GM19452 (cell line): ENCODE measurements at regions not wholly inside any gene's neighbourhood (a gene's known extent, or its start where the extent isn't known, plus 50 kb on each side); places are given as distances from the start of the nearest gene placed in this dataset.
"Not testable (repeated sequence)": the region's sequence is repeated elsewhere in the genome, so short reads cannot be mapped to it uniquely, and the experiment has no call there.

Experiments used
- ATAC-seq: cut with Tn5 transposase; IDR thresholded peaks from one replicate; pipeline ENCODE4 v1.9.1; 2021; ENCODE audit not compliant: unreplicated experiment

- no peak for ATAC-seq
These were observed 795.0 kb downstream of the CENPC start for GRCh38 chr4:66750273-66750672.

- ATAC-seq, result not testable (repeated sequence)
These were observed 798.4 kb downstream of the CENPC start for GRCh38 chr4:66746918-66747317.

GRCh38 chr4:66741081-66741480 lies 804.2 kb downstream of the CENPC start:
- ATAC-seq, result no peak

GRCh38 chr4:66736606-66737005 lies 808.7 kb downstream of the CENPC start:
- no peak for ATAC-seq

DNA sequence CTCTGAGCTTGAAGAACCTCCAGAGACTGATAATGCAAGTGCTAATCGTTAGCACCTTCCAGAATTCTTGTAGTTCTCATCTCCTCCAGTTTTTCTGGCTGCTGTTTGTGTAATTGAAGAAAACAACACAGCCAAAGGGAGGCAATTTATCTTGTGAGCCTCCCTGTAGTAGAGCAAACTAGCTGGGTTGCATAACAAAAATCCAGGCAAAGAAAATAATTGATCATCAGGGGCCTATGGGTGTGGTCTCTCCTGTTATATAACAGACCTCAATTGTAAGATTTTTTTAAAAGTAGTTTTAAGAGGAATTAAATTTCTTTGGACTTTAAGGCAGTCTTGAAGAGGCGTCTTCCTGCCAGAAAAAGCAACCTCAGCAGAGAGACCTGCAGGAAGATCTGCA lies 817.0 kb downstream of the CENPC start:
- no peak for ATAC-seq

DNA sequence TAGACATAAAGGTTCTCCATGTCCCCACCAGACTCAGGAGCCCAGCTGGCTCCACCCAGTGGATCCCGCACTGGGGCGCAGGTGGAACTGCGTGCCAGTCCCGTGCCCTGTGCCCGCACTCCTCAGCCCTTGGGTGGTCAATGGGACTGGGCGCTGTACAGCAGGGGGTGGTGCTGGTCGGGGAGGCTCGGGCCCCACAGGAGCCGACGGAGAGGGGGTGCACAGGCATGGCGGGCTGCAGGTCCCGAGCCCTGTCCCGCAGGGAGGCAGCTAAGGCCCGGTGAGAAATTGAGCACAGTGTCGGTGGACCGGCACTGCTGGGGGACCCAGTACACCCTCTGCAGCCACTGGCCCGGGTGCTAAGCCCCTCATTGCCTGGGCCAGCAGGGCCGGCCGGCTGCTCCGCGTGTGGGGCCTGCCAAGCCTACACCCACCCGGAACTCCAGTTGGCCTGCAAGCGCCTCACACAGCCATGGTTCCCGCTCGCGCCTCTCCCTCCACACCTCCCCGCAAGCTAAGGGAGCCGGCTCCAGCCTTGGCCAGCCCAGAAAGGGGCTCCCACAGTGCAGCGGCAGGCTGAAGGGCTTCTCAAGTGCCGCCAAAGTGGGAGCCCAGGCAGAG lies 832.9 kb downstream of the CENPC start:
- ATAC-seq, result not testable (repeated sequence)

DNA sequence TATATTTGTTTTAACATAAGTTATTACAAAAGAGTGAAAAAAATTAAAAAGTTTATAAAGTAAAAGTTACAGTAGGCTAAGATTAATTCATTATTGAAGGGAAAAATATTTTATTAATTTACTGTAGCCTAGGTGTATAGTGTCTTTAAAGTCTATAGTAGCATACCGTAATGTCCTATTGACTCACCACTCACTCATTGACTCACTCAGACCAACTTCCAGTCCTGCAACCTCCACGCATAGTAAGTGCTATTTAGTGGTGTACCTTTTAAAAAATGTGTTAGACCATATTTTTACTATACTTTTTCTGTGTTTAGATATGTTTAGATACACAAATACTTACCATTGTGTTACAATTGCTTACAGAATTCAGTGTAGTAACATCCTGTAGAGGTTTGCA lies 841.1 kb downstream of the CENPC start:
- no peak for ATAC-seq

DNA sequence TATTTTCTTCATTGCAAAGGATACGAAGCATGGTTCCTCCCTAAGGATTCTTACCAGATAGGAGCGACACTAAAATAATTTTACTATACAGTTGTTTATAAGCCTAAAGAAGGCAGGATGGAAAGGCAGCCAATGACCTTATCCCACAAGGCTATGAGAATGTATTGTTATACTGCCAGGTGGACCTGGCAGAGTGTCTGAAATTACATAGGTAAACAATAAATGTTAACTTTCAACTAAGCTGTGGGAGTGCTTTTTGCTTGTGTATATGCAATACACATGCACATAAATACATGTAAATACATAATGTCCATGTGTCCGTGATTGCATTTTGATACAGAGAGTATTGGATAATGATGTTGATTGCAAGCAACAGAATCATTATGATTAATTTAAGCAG lies 850.6 kb downstream of the CENPC start:
- no peak for ATAC-seq

- ATAC-seq, result no peak
These were observed 851.6 kb downstream of the CENPC start for GRCh38 chr4:66693694-66694093.

- no peak for ATAC-seq
These were observed 854.2 kb downstream of the CENPC start for GRCh38 chr4:66691101-66691500.

- ATAC-seq, result no peak
These were observed 856.6 kb downstream of the CENPC start for GRCh38 chr4:66688674-66689073.

DNA sequence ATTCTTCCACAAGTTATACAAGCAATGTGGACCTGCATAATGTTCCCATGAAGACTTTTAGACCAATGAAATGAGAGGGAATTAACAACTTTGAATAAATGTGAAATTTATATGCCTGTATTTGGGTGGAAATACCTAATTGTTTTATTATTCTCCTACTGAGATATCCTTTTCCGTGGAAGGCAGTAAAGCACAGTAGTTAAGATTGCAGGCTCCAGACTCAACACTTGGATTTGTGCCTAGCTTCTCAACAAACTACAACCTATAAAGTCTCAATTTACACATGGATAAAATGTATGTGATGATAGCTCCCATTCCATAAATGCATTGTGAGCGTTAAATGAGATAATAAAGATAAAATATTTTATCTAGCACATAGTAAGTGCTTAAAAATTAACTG lies 857.8 kb downstream of the CENPC start:
- no peak for ATAC-seq

DNA sequence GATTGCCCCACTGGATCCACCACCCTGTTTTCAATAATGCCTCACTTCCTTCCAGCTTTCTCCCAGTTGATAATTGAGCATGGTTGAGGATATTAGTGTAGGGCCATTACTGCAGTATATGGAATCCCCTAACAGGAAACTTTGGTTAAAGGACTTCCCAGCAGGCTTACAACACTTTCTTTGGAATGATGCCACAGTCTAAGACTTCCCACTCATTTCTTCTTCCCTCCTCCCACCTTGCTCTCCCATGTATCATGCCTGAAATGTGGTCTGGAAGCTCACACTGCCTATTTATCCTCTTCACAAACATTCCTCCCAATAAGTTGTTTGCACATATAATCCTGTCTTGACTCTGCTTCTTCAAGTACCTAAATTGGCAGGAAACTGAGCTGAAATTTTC lies 863.3 kb downstream of the CENPC start:
- no peak for ATAC-seq

- ATAC-seq, result no peak
These were observed 878.1 kb downstream of the CENPC start for GRCh38 chr4:66667249-66667648.

DNA sequence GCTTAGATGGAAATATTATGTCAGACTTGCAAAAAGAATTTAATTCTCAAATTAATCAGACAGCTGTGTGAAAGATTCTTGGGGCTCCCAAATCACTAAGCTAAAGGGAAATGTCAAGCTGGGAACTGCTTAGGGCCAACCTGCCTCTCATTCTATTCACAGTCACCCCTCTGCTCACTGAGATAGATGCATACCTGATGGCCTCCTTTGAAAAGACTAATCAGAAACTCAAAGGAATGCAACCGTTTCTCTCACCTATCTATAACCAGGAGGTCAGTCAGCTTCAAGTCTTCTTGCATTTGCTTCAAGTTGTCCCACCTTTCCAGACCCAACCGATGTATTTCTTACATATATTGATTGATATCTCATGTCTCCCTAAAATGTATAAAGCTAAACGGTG lies 882.7 kb downstream of the CENPC start:
- ATAC-seq, result no peak

DNA sequence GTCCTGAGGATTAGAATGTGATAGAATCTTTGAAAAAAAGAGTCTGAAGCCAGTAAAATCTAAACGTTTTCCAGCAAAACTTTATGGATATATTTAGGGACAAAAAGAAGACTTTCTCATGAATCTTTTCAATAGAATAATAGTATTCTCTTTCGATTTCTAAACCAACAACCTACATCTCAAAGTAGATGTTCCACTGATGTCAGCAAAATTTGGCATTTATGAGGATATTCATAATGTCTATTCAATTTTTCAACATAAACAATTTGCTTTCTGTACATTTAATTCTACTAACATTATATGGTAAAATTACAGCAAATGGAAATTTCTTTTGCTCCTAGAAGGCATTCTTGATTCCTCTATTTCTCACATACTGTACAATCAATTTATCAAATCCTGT lies 886.5 kb downstream of the CENPC start:
- no peak for ATAC-seq

GRCh38 chr4:66655505-66655904 lies 889.8 kb downstream of the CENPC start:
- no peak for ATAC-seq

DNA sequence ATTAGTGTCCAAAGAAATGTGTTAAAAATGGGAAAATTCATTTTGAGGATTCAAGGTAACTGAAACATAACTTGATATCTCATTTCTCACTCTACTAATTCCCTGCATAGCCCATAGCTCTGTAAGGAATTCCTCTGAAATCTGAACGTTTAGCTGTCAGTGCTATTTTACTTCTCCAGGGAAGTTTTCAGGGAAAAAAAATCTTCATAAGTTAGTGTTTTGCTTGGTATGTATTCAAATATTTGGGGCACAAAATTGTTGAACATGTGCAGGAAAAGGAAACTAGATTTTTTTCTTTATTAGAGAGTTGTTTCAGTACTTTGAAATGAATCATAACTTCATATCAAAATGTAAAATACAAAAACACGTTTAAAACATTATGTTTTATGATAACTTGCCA lies 891.4 kb downstream of the CENPC start:
- ATAC-seq, result no peak

DNA sequence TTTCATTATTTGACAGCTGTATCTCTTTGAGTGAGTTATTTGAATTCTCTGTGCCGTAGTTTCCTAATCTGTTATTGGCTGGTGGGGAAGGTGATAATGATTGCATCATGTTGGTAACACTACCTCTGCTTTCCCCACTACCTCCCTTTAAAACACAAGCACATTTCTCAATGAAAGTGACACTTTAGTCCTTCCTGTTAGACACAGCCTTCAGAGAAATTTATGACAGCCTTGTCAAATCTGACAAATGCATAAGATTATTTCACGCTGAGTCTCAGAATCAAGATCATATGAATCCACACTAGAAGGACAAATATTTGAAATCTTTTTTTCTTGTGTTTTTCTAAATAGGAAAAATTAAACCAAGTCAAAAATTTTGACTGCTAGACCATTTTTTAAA lies 896.1 kb downstream of the CENPC start:
- ATAC-seq, result no peak

DNA sequence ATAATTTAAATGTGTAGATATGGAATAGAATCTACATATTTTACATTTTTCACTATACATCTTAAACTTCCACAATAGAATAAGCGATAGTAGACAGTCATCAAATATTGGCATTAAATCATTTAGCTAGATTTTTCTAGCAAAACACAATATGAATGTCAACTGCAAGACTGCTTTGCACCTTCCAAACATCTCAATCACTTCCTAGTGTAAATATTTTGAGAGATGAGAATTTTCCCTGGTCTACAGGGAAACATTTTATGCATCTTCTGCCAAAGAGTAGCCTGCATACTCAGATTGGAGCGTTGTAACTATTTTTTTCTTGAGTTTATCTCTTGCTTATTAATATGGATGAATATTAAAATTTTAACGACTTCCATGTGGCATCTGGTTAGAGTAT lies 897.4 kb downstream of the CENPC start:
- ATAC-seq, result no peak

- no peak for ATAC-seq
These were observed 897.8 kb downstream of the CENPC start for GRCh38 chr4:66647476-66647875.

GRCh38 chr4:66640233-66640990 lies 904.9 kb downstream of the CENPC start:
- no peak for ATAC-seq

- no peak for ATAC-seq
These were observed 905.9 kb downstream of the CENPC start for GRCh38 chr4:66639361-66639760.
